ENCODE measurements at regions not wholly inside any gene's neighbourhood (a gene's known extent, or its start where the extent isn't known, plus 50 kb on each side); places are given as distances from the start of the nearest gene placed in this dataset.

- TF ChIP-seq CTCF (IDR thresholded peaks at IDR 0.05) (no peak), POLR2A (IDR thresholded peaks at IDR 0.05) (no peak)
Measured at GRCh38 chr4:53764761-53765490, 173.6 kb upstream of the LNX1 start.
